ENCODE measurements at regions not wholly inside any gene's neighbourhood (a gene's known extent, or its start where the extent isn't known, plus 50 kb on each side); places are given as distances from the start of the nearest gene placed in this dataset.

DNA sequence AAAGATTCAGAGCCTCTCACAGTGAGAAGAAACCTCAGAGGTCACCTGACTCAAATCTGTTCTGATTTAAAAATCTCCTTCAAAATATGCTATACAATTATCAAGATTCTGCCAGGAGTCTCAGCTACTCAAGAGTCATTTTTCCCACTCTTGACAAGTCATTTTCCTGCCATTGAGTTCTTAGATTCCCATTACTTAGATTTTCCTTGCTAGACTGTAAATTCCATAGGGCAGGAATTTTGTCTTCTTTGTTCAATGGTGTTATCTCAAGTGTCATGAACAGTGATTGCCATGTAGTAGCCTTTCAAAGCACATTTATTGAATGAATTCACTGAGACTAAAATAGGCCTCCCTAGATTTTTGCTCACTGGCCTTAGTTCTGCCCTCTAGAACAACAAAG, 95.9 kb downstream of the PCTP start:
- H3K4me3 ChIP-seq (ENCODE audit: low read depth, low read length): no peak overlapping the region
- DNase-seq (ENCODE audit: low read depth): no peak
- TF ChIP-seq POLR2A (IDR thresholded peaks at IDR 0.05; ENCODE audit: extremely low read depth, insufficient read length) (no peak), MYC (IDR thresholded peaks at IDR 0.05; ENCODE audit: low read depth, low read length) (no peak), MAX (IDR thresholded peaks at IDR 0.05; ENCODE audit: low read depth, low read length) (no peak), CTCF (IDR thresholded peaks at IDR 0.05; ENCODE audit: low read depth, low read length) (no peak)

- peak; percentile 53 for DNase-seq (ENCODE audit: low read depth)
- no peak overlapping the region for H3K4me3 ChIP-seq (ENCODE audit: low read depth, low read length)
- TF ChIP-seq POLR2A (IDR thresholded peaks at IDR 0.05; ENCODE audit: extremely low read depth, insufficient read length) (no peak), MAX (IDR thresholded peaks at IDR 0.05; ENCODE audit: low read depth, low read length) (no peak), MYC (IDR thresholded peaks at IDR 0.05; ENCODE audit: low read depth, low read length) (no peak), CTCF (IDR thresholded peaks at IDR 0.05; ENCODE audit: low read depth, low read length) (no peak)
Observed at GRCh38 chr17:55852734-55853133, 101.9 kb downstream of the PCTP start.

DNA sequence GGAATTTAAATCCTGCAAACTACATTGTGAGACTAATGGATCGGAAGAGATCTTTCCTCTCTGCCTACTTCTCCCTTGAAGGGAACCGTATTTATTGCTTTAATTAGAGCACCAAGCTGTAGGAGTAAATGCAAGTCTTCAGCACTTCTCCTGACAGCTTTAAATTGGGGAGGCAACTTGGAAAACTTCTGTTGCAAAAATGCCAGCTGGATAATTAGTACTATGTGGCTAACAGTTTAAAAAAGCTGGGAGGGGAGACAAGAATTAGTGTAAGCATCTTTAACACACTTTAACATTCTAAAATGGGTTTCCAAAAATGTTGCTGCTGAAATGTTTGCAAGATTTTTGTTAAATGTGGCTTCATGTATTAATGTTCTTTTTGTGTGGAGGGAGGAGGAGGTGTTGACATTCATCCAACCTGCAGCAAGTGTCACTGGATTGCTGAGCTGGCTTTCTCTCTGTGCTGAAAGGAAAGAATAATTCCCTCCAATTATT, 108.5 kb downstream of the PCTP start:
- H3K4me3 ChIP-seq (ENCODE audit: low read depth, low read length): no peak overlapping the region
- TF ChIP-seq MYC (IDR thresholded peaks at IDR 0.05; ENCODE audit: low read depth, low read length): no peak
- no peak for TF ChIP-seq MAX (IDR thresholded peaks at IDR 0.05; ENCODE audit: low read depth, low read length)
- TF ChIP-seq POLR2A (IDR thresholded peaks at IDR 0.05; ENCODE audit: extremely low read depth, insufficient read length): no peak
- TF ChIP-seq CTCF (IDR thresholded peaks at IDR 0.05; ENCODE audit: low read depth, low read length): no peak
- no peak for DNase-seq (ENCODE audit: low read depth)

DNA sequence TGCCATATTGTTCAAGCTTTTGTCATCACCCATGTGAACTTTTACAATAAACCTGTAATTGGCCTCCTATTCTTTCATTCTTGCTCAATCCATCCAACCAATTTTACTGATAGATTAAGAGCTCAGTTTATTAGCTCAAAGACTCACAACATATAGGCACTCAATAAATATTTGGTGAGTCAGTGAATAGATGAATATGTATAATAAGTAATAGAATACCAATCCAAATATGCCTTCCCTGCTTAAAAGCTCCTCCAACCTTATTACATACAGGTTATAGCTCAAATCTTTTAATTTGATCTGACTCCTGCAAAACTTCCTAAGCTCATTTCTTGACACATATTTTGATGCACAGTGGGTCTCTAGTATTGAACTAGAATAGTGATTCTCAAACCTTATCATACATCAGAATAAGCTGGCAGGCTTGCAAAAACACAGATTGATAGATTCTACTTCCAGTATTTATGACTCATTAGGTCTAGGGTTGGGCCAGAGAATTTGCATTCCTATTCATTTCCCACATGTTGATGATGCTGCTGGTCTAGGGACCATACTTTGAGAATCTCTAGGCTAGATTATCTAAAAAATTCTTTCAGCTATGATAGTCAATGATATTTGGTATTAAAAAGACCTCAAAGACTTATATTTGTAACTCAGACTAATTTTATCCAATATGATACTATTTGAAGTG, 114.4 kb downstream of the PCTP start:
- TF ChIP-seq MAX (IDR thresholded peaks at IDR 0.05; ENCODE audit: low read depth, low read length) (no peak), CTCF (IDR thresholded peaks at IDR 0.05; ENCODE audit: low read depth, low read length) (no peak), MYC (IDR thresholded peaks at IDR 0.05; ENCODE audit: low read depth, low read length) (no peak), POLR2A (IDR thresholded peaks at IDR 0.05; ENCODE audit: extremely low read depth, insufficient read length) (no peak)
- DNase-seq (ENCODE audit: low read depth): no peak
- H3K4me3 ChIP-seq (ENCODE audit: low read depth, low read length): no peak overlapping the region

DNA sequence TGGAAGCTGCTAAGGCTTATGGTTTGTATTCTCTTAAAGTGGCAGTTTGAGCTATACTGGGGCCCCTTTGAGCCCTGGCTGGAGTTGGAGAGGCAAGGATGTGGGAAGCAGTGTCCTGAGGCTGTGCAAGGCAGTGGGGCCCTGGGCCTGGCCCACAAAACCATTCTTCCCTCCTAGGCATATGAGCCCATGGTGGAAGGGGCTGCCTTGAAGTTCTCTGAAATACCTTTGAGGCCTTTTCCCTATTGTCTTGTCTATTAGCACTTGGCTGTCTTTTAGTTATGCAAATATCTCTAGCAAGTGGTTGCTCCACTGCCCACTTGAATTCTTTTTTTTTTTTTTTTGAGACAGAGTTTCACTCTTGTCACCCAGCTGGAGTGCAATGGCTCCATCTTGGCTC, 119.2 kb downstream of the PCTP start:
- DNase-seq (ENCODE audit: low read depth): no peak
- no peak overlapping the region for H3K4me3 ChIP-seq (ENCODE audit: low read depth, low read length)
- no peak for TF ChIP-seq CTCF (IDR thresholded peaks at IDR 0.05; ENCODE audit: low read depth, low read length)
- TF ChIP-seq MAX (IDR thresholded peaks at IDR 0.05; ENCODE audit: low read depth, low read length): no peak
- TF ChIP-seq POLR2A (IDR thresholded peaks at IDR 0.05; ENCODE audit: extremely low read depth, insufficient read length): no peak
- TF ChIP-seq MYC (IDR thresholded peaks at IDR 0.05; ENCODE audit: low read depth, low read length): no peak
